ENCODE measurements at regions not wholly inside any gene's neighbourhood (a gene's known extent, or its start where the extent isn't known, plus 50 kb on each side); places are given as distances from the start of the nearest gene placed in this dataset.

DNA sequence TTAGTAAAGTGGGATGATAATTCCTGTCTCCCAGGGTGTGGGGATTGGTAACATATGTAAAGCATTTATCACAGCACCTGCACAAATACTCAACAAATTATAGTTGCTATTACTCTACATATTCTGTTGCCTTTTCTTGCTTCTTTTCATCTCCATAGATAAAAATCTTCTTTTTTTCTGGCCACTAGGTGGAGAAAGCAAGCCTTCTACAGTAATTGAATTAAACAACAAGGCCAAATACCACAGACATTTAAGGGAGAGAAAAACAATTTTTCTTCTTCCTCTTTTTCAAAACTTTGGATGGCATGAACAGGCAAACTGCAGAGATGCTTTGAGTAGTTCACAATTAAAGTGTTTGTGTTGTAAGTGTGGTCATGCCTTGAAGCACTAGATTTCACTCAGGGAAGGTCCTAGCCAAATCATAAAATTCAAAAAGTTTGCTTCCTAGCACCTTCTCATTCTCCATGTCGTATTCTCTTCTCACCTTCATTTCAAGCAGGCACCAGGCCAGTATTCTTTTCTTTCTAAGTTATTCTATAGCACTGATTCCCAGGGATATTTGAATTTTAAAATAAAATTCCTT, 493.4 kb upstream of the TGFBR2 start:
- no peak overlapping the region for H3K4me2 ChIP-seq (ENCODE audit: low read depth, low read length)
- peak overlapping the region; percentile 80; the same call in 1 of the 2 replicates for H3K18ac ChIP-seq (ENCODE audit: low read depth, low read length)
- H2BK20ac ChIP-seq (ENCODE audit: low read depth, low read length), result no peak overlapping the region
- no CpG with 5 or more reads among the region's 1 CpG for WGBS, 2 experiments (ENCODE audit: extremely low coverage in 2 of 2, insufficient read length in 1 of 2)
- H4K5ac ChIP-seq (ENCODE audit: low read depth, low read length), result peak overlapping the region; percentile 88; the same call in 1 of the 2 replicates
- H4K8ac ChIP-seq (ENCODE audit: low read depth in 2 of 2, low read length in 2 of 2), result peak overlapping the region in 1 of 2 experiments; percentile 64; a peak in 1 of 4 replicates
- BruUV-seq (replicated peaks), result no TSS peak
- DNase-seq (peak; percentile 59), ATAC-seq (ENCODE audit: low read depth) (peak; percentile 78)
- H2BK15ac ChIP-seq (ENCODE audit: low read depth, low read length), result no peak overlapping the region
- H3K79me1 ChIP-seq (ENCODE audit: low read depth in 1 of 2, low read length in 2 of 2), result no peaks in the 10 kb centered on the region
- no peak overlapping the region for H3K27ac ChIP-seq (ENCODE audit: insufficient read depth, low read length)
- no peaks in the 10 kb centered on the region for H3K9me1 ChIP-seq (ENCODE audit: insufficient read depth, low read length)
- peak overlapping the region; percentile 74; the same call in 1 of the 2 replicates for H2BK120ac ChIP-seq (ENCODE audit: low read depth, low read length)
- H3K4ac ChIP-seq (ENCODE audit: low read depth, low read length), result peak overlapping the region; percentile 59; the same call in 1 of the 2 replicates
- H4K20me1 ChIP-seq (ENCODE audit: insufficient read depth, low read length), result no peaks in the 10 kb centered on the region
- no peak overlapping the region for H3K9ac ChIP-seq (ENCODE audit: low read depth, low read length)
- no peaks in the 10 kb centered on the region for H3K9me3 ChIP-seq (ENCODE audit: control insufficient read depth, insufficient read depth, low read length)
- H3K27me3 ChIP-seq (ENCODE audit: control insufficient read depth, insufficient read depth, low read length), result no peaks in the 10 kb centered on the region; the same call in none of the 2 replicates
- no peak overlapping the region for H2AK5ac ChIP-seq (ENCODE audit: low read depth, low read length)
- intact Hi-C loops (cut with micrococcal nuclease), result loop anchor here (1.0 to 5.0 kb wide), 4 partner anchors 86 to 636 kb away; partner anchors contain the start of gene TGFBR2
- H3K4me3 ChIP-seq (ENCODE audit: insufficient read depth, low read depth, low read length), result no peak overlapping the region
- H3K36me3 ChIP-seq (ENCODE audit: control insufficient read depth, insufficient read depth, low read length), result no peaks in the 10 kb centered on the region
- dilution Hi-C loops (cut with HindIII; ENCODE audit: low sequenced_read_pairs, unreplicated experiment), result no loop called here
- no peak overlapping the region for H2BK5ac ChIP-seq (ENCODE audit: low read depth, low read length, poor library complexity, severe bottlenecking)
- peak overlapping the region; percentile 54; the same call in 1 of the 2 replicates for H4K91ac ChIP-seq (ENCODE audit: insufficient read depth, low read depth, low read length)
- no peak overlapping the region for H2AFZ ChIP-seq (replicated peaks; ENCODE audit: low read length, poor library complexity)
- H3K23ac ChIP-seq (ENCODE audit: low read depth, low read length), result no peak overlapping the region
- no peak overlapping the region for H3K56ac ChIP-seq (ENCODE audit: extremely low read depth, insufficient read depth, low read length)
- CTCF ChIA-PET, result interaction anchor here (1.2 to 1.7 kb wide), 3 partner anchors 86 to 580 kb away, joined by 4 read pairs; no protein-coding TSS in a partner anchor
- POLR2A ChIA-PET (ENCODE audit: unreplicated experiment), result no interaction called here
- H2AK9ac ChIP-seq (replicated peaks; ENCODE audit: low read depth, low read length, poor library complexity), result no peak overlapping the region
- TF ChIP-seq FOS (IDR thresholded peaks at IDR 0.05; ENCODE audit: low read depth, low read length) (no peak), RAD21 (IDR thresholded peaks at IDR 0.05; ENCODE audit: low read length) (peak; percentile 82), SMC3 (IDR thresholded peaks at IDR 0.05; ENCODE audit: low read depth, low read length) (peak; percentile 74), POLR2A (IDR thresholded peaks at IDR 0.05; ENCODE audit: low read depth, low read length) (no peak), CEBPB (IDR thresholded peaks at IDR 0.05; ENCODE audit: low read depth, low read length) (no peak)
- TF ChIP-seq, protein P1, sequence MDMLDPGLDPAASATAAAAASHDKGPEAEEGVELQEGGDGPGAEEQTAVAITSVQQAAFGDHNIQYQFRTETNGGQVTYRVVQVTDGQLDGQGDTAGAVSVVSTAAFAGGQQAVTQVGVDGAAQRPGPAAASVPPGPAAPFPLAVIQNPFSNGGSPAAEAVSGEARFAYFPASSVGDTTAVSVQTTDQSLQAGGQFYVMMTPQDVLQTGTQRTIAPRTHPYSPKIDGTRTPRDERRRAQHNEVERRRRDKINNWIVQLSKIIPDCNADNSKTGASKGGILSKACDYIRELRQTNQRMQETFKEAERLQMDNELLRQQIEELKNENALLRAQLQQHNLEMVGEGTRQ (IDR thresholded peaks at IDR 0.05; ENCODE audit: low read depth, low read length), result no peak
- TF ChIP-seq, protein P2, sequence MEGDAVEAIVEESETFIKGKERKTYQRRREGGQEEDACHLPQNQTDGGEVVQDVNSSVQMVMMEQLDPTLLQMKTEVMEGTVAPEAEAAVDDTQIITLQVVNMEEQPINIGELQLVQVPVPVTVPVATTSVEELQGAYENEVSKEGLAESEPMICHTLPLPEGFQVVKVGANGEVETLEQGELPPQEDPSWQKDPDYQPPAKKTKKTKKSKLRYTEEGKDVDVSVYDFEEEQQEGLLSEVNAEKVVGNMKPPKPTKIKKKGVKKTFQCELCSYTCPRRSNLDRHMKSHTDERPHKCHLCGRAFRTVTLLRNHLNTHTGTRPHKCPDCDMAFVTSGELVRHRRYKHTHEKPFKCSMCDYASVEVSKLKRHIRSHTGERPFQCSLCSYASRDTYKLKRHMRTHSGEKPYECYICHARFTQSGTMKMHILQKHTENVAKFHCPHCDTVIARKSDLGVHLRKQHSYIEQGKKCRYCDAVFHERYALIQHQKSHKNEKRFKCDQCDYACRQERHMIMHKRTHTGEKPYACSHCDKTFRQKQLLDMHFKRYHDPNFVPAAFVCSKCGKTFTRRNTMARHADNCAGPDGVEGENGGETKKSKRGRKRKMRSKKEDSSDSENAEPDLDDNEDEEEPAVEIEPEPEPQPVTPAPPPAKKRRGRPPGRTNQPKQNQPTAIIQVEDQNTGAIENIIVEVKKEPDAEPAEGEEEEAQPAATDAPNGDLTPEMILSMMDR (conservative IDR thresholded peaks at IDR 0.05; ENCODE audit: low read depth, low read length), result peak; percentile 72
- H3K4me1 ChIP-seq (ENCODE audit: control insufficient read depth, insufficient read depth, low read length), result no peaks in the 10 kb centered on the region
- 0 out of 2 replicates have a peak overlapping the region, but pooled peaks have one; percentile 73 for H3K14ac ChIP-seq (replicated peaks; ENCODE audit: low read depth, low read length)
- in situ Hi-C loops (cut with MboI; ENCODE audit: low sequenced_read_pairs), result loop anchor here (5.0 kb wide), 1 partner anchor 84 kb away; no protein-coding TSS in a partner anchor

Measured in IMR-90 (cell line).